Fibroblast of skin of abdomen (primary cell): ENCODE measurements at regions not wholly inside any gene's neighbourhood (a gene's known extent, or its start where the extent isn't known, plus 50 kb on each side); places are given as distances from the start of the nearest gene placed in this dataset.

Source experiments
- DNase-seq: peaks from one replicate; pipeline ENCODE4 v3.0.0-alpha.2; 2013

DNA sequence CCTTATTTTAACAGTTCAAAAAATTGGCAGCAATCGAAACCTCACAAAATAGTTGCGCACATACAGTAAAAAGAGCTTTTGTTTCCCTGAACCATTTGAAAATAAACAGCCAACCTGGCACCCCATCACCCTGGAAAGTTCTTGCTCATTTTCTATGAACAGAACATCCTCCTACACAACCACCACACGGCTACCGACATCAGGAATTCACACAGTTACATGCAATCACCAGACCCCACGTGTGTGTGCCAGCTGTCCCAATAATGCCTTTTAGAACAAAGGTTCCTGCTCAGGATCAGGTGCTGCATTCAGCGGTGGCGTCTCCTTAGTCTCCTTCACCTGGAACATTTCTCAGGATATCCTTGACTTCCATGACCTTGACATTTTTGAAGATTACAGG, 186.5 kb downstream of the KLF13 start:
- DNase-seq: no peak

DNA sequence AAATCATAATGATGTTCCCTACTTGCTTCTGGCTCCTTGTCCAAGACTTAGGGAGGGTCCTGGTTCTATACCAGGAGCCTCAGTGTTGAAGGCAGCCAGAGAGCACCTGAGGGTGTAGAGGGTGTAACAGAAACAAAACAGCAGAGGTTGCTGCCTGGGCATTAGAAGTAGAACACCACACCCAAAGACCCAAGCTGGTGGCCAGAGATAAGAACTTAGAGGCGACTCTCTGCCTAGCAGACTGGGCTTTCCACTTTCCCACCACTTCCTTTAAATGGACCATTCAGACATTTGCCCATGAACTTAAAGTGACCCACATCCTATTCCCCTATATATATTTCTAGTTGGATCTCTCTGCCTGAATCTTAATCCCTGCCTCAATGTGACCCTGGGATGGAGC, 189.8 kb downstream of the KLF13 start:
- no peak for DNase-seq

DNA sequence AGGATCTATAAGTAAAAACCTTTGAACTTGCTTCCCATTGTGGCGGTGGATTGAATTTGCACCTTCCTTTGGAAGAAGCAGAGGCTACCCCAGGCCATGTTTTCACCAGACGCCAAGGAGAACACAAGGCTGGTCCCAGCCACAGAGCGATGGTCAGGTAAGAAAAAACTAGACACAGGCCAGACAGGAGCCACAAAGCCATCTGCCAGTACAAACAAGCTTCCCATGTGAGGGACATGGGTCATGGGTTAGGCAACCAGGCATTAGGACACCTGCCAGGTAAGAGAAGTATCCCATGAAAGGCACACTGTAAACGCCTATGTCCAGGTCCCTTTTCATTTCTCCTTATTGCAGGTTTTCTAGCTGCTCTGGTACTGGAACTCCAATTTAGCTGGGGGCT, 190.2 kb downstream of the KLF13 start:
- DNase-seq: no peak

DNA sequence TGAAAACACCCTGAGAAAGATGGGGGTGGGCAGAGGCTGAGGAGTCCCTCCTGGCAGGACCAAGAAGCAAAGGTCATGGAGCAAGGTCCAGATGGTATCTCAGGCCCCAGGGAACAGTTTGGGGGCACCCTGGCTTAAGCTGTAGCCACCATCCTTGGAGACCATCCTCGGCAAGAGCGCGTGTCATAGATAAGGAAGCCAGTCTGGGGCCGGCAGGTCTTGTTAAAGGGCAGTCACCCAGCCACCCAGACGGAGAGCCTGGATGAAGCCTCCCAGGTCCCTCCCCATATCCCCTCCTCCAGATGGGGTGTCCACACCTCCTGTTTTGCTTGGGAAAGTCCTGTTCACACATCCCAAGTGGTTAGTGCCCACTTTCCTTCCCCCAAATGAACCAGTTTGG, 191.1 kb downstream of the KLF13 start:
- DNase-seq: no peak

DNA sequence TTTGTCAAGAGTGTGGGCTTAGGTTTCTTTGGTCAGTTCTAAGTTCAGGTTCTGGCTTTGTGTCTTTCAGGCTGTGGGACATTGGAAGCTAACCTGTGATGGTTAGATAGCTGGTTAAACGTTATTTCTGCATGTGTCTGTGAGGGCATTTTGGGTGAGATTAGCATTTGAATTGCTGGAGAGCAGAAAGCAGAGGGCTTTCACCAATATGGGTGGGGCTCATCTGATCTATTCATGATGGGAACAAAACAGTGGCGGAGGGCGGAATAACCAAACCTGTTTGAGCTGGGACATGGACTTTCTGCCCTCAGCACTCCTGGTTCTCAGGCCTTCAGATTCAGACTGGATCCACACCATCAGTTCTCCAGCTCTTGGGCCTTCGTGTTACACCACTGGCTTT, 195.4 kb downstream of the KLF13 start:
- DNase-seq: no peak

DNA sequence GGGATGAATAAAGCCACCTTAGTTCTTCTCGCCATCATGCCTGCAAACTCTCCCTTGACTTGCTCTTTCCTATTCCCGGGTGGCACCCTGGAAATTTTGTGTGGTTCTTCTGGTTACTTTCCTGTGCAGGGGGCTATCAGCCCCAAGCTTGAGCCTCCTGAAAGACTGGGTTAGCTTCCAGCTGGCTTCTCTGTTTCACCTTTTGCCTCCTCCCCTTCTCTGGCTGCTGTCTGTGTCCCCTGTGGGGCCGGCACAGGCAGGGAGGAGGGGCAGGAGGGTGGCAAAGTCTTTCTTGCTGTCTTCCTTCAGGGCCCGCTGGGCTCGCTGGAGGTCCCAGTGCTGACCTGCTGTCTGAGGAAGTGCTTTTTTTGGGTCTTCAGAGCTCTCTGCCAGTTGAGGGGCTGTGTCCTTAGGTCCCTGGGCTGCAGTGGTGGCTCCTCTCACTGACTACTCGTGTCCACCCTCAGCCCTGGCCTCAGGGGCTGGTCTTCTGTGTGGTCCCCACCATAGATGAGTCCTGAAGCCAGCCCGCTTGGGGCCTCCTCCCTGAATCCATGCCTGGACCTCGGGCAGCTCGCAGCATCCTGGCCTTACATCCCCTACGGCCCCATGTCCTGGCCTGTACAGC, 196.5 kb downstream of the KLF13 start:
- DNase-seq: no peak

DNA sequence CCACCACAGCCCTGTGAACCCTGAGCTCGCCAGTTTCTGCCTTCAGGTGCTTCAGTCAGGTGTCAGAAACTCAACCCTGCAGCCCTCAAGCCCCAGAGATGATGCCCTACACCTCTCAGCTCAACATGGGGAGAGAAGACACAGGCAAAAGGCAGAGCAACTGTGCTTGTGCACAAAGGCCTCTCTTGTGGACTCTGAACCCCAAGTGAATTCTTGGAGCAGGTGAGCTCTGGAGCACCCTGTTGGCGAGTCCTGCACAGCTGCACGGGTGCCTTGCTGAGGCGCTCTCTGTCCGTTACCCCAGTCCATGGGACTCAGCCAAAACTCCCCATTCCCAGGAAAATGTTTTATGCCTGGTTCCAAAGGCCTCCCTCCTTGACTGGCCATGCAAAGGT, 197.0 kb downstream of the KLF13 start:
- DNase-seq: no peak

DNA sequence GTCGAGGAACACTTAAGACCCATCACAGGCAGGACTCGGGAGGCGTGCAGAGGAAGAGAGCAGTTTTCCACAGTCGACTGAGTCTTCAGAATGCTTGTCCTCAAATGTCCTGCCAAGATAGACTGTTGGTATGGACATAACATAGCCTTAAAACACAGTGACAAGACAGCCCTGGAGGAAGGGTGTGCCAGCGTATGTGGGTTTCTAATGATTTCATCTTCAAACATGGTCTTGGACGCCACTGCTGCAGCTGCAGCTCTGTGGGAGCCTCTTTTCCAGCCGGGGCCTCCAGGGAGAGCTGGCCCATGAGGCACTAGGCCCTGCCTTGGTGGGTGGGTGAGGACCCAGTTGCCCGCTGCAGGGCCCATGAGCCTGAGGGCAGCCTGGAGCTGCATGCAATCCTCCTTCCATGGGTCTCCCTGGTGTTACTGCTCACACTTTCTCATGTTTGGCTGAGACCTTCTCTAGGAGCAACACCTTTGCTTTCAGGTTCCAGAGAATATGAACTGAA, 198.6 kb downstream of the KLF13 start:
- DNase-seq: no peak

DNA sequence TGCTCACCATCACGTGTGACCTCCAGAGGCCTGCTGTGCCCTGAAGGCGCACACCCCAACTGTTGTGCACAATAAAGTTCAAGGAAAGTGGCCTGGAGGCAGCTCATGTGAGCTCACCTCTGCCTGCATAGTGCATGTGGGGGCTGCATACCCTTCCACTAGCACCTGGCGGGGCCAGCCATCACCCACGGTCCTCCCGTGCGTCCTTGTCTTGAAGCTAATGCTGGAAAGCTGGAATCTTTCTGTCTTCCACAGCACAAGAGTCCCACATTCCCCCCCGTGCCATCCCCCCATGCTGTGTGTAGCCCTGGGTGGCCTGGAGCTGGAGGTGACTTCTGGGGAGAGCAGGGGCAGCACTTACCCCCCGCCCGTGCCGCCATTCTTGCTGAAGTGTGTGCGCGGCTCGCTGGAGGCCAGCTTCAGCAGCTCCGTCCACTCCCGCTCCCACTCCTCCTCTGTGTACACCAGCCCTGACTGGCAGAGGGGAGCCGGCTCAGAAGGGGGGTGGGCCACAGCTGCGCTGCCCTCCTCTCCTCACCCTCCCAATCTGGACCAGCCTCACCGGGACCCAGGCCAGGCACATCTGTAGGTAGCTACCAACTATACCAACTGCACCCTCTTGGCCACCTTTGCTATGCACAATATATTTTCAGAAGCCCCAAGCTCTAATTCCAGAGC, 199.5 kb downstream of the KLF13 start:
- no peak for DNase-seq

DNA sequence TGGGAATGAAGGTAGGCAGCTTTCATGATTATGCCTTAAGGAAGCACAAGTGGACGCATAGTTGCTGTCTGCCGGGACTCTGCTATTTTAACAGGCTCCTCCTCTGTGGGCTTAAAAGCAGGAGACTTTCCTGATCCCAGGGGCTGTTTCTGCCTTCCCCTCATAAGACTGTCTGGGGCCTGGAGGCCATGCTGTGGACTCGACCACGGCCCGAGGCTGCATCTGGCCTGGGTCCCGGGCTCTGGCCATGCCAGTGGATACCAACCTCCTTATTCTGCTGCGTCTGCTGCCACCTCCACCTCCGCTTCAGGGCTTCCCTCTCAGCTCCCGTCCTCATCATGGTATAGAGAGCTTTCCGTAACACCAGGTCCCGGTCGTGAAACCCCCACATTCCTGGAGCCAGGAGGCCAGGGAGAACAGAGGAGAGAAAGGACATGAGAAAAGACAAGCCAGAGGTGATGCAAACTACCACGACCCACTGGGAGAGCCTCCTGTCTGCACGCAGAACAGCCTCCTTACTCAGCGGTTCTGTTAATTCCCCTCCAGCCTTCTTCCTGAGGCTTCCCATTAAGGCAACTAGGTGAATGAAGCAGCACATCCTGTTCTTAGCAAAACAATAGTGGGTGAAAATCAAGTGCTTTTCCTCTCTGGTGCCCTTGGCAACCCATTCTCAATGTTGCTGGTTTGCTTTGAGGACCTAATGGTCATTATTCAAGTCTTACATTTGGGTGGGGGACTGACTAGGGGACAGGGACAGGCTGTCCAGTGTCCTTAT, 200.5 kb downstream of the KLF13 start:
- no peak for DNase-seq

DNA sequence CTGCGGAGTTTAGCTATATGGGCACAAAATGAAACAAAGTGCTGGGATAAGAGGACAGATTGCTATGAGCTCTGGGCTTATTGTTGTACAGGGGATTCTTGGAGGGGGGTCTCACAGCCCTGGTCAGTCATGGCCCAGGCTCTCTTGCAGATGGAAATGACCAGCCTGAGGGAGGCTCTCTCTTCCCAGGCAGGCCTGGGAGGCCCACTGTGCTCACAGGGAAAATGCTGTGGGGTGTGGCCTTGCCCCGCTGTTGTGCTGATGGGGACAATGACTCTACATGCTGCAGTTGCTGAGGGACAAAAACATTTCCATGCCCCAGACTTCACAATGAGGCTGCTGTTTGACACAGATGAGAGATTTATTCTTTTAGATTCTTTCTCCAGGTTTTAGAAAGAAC, 202.2 kb downstream of the KLF13 start:
- DNase-seq: no peak

DNA sequence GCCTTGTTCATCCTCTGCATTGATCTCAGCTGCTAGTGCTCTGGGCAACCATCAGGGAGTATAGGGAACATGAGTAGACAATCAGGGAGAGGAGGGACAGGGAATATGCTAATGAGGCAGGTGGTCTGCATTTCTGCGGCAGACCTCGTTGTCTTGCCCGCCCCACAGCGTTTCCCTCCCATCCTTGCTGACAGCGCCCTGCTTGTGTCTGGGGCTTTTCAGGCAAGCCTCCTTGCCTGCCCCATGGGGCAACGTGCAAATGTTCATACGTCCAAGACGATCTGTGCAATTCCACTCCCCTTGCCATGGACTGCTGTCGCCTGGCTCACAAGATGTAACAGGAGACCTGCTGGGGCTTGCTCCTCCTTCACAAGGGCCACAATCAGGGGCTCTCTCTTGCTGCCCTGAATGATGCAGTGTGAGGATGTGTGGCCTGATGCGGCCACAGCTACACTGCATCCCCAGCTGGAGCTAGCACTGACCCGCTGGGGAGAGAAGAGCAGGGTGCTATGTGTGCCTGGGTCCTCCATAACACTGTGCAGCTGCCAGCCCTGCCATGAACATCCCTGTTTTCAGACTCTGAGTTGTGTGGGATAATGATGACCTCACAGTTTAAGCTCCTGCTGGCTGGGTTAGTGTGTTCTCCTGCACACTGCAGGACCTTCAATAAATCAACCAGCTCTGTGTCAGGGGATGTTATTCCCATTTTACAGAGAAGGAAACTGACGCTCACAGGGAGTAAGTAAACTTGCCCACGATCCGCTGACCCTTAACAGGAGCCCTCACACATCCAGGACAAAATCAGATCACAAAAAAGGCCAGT, 211.3 kb downstream of the KLF13 start:
- no peak for DNase-seq

DNA sequence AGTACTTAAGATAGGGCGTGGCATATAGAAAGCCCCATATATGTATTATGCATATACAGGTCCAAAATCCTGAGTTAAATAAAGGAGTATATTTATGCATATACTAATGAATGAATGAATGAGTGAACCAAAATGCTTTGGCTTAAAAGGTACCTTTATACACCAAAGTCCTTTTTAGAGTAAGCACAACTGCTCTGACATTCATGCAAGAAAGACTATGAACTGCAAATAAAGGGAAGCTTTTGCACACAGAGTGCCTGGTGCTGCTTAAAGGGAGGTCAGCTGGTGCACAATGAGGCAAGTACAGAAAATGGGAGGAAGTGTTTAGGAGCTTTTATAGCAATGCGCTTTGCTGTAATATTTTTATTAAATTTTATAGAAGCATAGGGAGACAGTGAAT, 214.0 kb downstream of the KLF13 start:
- no peak for DNase-seq

DNA sequence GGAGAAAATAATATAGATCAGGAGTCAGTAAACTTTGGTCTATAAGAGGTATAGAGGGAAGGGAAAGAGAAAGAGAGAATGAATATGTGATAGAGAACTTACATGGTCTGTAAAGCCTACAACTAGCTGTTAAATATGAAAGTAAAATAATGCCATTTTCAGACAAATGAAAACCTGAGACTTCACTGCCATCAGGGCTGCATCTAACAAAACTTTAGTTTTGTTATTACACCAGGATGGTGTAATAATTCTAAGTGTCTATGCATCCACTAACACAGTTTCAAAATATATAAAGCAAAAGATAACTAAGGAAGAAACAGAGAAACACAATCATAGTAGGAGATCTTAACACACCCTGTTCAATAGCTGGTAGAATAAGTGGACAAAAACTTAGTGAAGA, 217.7 kb downstream of the KLF13 start:
- no peak for DNase-seq

DNA sequence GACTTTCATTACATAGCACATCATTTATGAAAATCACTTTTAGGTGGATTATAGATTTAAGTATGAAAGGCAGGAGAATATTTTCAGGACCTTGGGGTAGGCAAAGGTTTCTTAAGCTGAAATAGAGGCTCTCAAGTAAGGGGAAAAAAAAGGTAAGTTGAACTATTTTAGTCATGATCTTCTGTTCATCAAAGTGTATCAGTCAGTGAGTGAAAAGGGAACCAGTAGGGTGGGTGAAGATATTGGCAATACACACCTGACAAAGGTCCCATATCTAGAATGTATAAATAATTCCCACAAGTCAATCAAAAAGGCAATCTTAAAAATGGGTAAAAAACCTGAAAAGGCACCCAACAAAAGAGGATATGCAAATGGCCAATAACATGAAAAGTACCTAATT, 218.6 kb downstream of the KLF13 start:
- no peak for DNase-seq

DNA sequence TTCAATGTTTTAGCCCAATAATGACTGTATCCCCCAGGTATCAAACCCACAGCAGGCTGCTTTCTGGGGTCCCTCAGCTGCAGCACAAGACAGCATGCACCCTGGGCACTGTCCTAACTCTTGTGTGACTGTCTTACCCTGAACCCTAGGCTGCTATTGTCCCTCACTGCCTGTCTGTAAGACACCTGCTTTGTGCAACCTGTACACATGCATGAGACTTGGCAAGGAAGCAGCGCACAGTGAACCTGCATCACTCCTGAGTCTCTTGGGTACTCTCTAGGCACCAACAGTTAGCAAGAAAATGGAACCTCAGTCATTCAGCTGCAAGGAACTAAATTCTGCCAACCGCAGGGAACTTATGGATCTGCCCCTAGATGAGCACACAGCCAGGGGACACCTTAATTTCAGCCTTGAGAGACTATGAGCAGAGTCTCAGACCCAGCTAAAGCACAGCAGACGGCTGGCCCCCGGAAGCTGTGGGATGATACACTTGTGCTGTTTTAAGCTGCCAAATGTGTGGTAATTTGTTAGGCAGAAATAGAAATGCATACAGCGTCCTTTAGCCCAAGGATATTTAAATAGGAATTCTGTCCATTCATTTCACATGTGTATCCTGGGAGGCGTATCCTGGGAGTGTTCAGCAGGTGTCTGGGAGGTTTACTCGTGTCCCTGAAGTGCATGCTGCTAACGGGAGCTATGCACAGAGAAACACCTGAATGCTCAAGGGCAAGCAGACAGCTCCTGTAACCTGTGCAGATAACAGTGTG, 223.8 kb downstream of the KLF13 start:
- no peak for DNase-seq

DNA sequence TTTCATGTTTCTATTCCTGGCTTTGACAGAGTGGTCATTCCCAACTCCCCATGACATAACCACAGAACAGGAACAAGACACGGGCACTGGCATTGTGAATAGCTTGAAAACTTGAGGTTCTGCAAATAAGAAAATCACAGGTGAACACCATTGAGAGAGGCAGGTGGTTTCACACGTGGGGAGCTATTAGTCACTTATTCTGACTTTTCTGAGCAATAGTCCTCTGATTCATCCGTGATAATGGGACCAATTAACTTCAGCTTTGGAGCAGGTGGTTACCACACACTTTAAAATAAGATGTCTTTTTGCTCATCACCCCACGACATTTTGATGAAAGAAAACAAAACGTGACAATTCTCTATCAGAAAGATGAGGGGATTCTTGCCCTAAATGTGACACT, 224.7 kb downstream of the KLF13 start:
- DNase-seq: no peak

DNA sequence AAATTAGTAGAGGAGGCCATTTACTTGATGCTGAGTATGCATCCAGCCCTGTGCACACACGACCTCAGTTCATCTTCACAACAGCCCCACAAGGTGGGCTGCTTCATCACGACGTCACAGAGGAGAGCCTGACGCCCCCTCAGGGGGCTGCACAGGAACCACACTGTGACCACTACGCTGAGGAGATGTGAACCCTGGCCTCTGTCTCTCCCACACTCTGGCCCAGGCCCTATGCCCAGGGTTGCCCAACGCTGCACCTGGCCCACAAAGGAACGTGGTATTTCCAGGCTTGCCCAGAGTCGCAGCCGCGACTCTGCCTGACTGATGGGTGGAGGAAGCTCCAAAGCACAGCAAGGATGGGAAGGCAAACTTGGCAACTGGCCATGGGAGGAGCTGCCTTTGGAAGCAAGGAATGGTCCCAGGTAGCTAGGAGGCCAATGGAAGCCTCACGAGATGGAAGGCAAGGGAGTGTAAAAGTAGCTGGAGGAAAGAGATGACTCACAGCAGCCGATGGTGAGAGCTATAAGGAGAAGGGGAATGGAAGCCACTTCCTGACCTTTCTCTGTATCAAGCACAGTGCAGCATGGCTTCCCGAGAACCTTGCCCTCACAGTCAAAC, 226.0 kb downstream of the KLF13 start:
- DNase-seq: no peak

DNA sequence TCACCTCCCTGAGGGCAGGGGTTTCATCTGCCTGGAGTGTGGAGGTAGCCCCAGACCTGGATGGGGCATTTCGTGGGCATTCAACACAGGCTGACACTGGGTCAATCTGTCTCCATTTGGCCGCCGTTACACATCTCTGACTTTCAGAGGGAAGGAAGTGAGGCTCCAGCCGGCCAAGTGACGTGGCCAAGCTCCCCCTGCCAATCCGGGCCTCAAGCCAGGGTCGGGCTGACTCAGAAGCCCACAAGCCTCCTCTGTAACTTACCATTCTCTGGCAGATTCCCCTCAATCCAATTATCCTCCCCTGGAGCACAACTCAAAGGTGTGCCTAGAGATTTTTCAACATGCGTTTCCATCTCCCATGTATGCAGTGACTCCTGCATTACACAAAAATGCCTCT, 227.6 kb downstream of the KLF13 start:
- DNase-seq: peak; percentile 81

DNA sequence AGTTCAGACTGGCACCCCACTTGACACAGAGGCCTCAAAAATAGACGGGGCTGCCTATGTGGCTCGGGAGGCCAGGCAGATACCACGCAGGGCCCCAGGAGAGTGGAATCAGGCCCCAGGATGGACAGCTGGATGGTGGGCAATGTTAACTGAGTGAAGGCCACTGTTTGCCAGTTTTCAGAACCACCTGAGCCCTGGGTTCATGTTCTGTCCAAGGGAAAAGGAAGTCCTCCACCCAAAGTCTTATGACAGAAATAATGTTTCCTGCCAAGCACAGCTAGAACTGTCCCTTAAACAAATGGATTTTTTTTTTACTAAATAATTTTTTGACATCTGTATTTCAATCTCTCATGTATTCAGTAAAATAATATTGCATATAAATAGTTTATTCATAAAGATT, 228.4 kb downstream of the KLF13 start:
- DNase-seq: no peak

DNA sequence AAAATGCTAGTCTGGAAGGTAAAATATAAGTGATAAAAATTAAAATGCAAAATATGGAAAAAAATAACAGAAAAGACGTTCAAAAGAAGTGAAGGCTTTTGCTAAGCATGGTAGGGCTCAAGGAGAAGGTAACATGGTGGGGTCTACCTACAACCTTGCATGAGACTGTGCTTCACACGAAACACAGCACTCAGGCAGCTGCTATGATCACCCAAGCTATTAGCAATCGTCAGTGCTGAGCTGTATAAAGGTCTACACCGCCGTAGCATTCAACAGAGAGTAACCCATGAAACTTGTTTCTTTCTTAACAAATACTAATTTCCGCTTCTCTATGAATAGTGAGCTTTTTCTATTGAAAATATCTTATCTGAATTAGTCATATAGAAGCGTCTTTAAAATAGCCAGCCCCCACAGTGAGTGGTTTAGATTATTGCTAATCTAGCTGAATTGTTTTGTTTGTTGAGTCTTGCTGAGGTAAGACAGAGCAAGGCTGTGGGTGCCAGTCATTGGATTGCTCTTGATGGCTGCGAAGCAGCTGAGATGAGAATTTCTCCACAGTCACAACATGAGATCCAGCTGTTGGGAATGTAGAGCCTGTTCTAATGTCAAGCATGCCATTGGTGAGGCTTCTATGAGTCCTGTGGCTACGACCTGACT, 230.0 kb downstream of the KLF13 start:
- no peak for DNase-seq
